ENCODE measurements at regions not wholly inside any gene's neighbourhood (a gene's known extent, or its start where the extent isn't known, plus 50 kb on each side); places are given as distances from the start of the nearest gene placed in this dataset.

DNA sequence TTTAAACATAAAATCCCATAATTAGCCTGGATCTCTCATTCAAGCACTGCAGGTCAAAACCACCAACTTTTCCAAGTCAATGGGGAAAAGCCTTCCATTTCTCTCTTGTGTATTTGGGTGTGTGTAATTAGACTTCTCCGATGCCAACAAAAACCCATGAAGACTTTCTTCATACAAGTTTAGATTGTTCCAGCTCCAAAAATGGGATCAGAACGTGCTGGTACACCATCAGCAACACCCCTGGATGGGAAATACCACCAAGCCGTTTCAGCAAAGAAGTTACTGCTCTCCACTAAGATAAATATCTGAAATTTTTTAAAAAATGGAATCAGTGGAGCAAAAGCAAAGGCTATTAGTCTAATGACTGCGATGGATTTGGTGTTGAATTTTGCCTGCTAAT lies 837.3 kb upstream of the SOX9 start:
- DNase-seq: no peak

DNA sequence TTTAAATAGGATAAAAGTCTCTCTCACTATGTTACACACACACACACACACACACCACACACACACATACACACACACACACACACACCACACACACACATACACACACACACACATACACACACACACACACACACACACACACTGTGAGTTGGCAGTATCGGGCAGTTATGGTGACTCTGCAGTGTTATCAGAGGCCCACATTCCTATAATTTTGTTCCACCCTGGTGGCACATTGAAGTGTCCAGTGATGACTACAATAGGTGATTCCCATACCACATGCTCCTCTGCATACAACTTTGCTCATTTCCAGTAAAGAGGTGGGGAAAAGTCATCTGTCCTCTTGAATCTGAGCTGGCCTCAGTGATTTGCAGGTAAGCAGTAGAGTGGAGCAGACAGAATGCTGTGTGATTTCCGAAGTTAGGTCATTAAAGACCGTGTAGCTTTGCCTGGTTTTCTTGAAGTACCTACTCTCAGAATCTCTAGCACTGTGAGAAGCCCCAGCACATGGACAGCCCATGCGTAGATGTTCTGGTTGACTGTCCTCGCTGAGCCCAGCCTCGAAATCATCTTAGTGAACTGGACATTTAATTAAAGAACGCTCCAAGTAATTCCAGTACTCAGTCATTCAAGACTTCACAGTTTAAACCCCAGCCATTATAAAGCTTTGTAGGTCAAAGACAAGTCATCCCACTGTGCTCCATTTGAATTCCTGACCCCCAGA lies 836.6 kb upstream of the SOX9 start:
- DNase-seq: no peak

- DNase-seq: no peak
Measured at GRCh38 chr17:71286625-71287024, 834.2 kb upstream of the SOX9 start.

DNA sequence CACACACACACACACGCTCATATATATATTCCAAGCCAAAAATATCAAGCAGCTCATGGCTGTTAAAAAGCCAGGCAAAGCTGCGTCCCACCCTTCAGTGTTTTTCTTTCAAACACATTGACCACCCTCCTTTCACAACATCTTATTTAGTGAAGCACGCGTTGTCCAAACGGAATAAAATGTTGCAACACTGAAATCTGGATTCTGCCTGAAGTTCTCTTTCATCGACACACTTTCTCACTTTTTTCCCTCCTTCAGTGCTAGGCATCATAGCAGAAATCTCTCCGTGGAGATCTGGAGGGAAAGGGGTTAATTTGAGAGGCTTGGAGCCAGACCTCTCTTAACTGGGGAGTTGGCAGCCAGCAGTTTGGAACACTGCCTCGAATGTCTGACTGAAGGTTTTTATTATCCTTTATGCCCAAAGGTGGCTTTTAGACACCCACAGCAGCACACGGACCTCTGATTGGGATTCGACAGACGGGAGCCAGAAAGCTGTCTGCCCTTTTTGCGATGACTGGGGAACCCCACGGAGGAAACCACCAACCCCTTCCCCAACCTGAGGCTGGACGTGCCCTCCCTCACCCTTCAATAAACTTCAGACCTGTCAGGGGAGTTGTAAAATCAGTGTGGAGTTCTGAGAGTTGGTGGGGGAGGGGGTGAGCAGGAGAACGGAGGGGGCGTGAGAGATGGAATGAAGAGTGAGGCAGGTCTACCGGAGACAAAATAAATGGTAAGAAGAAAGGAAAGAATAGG lies 833.6 kb upstream of the SOX9 start:
- DNase-seq: peak; percentile 7

DNA sequence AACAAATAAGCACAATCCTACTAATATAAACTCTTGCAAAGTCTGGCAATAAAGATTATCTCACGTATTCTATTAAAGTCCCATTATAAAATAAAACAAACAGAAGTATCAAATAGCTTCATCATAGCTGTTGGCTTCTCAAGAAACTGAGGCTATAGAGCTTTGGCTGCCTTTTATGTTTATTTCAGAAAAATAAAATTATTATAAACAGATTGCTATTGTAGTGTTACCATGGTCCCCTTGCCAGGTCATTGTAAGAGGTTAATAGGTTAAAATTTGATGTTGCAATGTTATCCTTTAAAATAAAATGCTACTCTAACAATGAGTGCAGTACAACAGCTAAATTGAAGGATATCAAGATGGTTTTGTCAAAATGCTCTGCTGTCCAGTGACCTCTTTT lies 828.8 kb upstream of the SOX9 start:
- DNase-seq: no peak

GRCh38 chr17:71296005-71296404 lies 824.8 kb upstream of the SOX9 start:
- no peak for DNase-seq

- no peak for DNase-seq
Measured at GRCh38 chr17:71301063-71301462, 819.8 kb upstream of the SOX9 start.

DNA sequence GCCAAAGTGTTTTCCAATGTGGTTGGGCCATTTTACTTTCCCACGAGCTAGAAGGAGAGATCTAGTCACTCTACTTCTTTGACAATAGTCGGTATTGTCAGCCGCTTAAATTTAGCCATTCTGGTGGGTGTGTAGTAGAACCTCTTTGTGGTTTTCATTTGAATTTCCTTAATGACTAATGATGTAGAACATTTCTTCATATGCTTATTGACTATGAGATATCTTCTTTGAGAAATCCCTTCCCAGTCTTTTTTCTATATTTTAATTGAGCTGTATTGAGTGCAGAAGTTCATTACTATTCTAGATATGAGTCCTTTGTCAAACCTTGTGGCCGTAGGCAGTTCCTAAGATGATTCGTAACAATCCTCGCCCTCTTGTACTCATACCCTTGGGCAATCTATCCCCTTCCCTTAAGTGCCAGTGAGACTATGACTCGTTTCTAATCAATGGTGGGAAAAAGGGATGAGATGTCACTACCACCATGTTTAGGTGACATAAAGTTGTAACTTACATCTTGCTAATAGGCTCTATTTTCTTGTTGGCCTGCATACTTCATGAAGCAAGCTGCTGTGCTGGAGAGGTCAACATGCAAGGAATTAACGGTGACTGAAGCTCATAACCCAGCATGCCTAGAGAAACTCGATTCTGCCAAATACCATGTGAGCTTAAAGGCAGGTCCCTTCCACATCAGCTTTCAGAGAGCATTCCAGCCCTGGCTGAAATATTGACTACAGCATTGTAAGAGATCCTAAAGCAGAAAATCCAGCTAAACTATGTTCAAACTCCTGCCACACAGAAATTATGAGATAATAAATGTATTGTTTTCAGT lies 817.9 kb upstream of the SOX9 start:
- DNase-seq: no peak

- no peak for DNase-seq
Measured at GRCh38 chr17:71304498-71305158, 816.2 kb upstream of the SOX9 start.

GRCh38 chr17:71313866-71314265 lies 807.0 kb upstream of the SOX9 start:
- no peak for DNase-seq

- DNase-seq: no peak
Measured at GRCh38 chr17:71315568-71315967, 805.3 kb upstream of the SOX9 start.

DNA sequence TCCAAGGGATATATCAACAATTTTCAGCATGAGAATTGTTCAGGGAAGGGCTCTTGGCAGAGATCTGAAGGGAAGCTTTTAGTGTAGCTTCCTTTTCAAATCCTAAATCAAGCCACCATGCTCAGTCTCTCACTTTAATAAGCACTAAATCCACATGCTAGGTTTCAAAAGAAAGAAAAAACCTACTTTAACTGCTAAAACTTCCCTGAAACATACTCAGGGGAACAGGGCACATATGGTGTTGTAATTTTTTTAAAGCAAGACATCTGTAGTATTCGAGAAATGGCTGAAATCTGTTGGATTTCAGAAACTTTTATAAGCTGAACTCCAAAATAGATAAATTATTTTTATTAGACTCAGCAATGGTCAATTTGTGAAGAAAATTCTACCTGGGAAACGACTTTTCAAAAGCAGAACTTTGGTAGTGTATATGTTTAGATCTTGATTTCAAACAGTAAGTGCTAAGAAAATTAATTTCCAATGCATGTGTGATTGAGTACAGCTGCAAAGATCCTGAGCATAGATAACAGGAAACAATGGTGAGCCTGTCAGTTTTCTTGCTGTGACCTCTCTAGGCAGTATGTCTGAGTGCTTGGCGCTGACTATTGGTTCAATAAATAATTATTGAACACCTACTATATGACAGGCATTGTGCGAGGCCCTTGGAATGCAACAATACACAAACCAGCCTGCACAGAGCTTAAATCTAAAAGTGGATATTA lies 804.5 kb upstream of the SOX9 start:
- peak; percentile 23 for DNase-seq

GRCh38 chr17:71320009-71320796 lies 800.6 kb upstream of the SOX9 start:
- no peak for DNase-seq

DNA sequence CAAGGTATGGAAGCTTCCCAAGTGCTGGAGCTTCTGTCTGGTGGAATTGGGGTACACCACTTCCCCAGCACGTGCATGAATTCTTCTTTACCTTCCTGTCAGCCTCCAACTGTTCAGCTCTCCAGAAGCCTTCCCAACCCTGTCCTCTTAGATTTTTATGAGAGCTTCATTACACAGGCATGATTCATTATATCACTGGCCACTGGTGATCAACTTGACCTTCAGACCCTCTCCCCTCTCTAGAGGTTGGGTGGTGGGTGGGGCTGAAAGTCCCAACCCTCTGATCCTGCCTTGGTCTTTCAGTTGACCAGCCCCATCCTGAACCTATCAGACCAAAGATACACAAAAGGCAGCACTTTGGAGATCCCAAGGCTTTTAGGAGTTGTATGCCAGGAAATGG lies 795.7 kb upstream of the SOX9 start:
- DNase-seq: no peak

DNA sequence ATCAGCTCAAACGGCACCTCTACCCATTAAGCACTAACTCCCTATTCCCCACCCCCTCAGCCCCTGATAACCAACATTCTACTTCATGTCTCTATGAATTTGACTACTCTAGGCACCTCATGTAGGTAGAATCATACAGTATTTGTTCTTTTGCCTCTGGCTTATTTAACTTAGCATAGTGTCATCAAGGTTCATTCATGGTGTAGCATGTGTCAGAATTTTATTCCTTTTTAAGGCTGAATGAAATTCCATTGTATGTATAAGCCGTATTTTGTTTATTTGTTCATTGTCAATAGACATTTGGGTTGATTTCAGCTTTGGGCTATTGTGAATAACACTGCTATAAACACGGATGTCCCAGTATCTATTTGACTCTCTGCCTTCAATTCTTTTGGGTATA lies 794.9 kb upstream of the SOX9 start:
- DNase-seq: no peak

GRCh38 chr17:71327376-71328059 lies 793.3 kb upstream of the SOX9 start:
- no peak for DNase-seq

DNA sequence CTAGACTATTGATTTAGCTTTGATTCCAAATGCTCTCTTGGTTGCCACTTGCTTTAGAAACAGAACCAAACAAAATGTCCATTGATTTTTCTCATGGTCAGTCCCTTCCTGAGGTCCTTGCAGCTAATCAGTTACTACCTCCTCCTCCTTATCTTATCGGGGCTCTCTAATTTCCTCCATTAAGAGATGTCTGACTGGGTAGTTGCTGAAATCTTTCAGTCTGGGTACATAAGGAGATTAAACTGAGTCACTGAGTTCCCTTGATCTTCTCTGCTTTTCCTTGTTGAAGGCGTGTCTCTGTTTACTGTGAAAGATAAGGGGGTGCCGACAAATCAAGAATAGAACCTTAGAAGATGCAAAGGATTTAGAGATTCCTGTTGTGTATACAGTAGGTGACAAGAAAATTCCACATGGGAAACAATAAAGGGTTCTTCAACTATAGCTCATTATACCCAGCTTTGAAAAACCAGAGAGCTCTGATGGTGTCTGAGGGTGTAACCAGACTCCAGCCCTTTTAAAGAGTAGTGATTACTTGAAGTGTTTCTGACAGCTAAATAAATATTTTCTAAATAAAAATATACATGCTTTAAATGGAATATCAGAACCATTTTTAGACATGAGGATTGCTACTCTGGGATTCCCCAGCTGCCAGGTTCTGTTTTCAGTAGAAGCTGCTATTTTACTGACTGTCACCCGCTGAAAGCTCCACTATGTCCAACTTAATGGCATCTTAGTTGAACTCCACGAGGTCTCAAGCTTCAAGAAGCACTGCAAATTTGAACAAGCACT lies 791.3 kb upstream of the SOX9 start:
- no peak for DNase-seq

- DNase-seq: no peak
Measured at GRCh38 chr17:71330099-71330375, 790.8 kb upstream of the SOX9 start.

DNA sequence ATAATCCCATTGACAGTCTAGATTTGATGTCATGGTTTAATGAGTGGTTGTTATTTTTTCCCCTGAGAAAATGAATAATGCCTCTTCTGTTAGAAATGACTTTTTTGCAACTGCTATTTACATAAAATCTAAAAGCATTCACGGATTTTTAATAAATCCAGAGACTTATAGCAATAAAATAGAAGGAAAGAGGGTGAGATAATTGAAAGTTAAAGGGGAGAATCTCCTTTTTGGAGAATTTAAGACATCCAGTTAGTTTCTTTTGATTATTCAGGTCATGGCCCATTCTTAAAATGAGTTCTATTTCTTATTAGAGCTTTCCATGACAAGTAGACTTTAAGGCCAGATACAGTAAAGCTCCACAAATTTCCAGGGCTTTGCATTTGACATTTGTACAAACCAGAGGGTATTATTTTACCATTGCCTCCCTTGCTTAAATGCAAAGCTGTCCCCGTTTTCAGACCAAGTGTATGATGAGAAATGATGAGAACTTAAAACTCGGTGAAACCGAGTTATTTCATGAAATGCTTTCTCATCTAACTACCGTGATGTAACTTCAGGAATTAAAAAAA lies 789.0 kb upstream of the SOX9 start:
- DNase-seq: no peak
